HG02763 (cell line): ENCODE measurements at regions not wholly inside any gene's neighbourhood (a gene's known extent, or its start where the extent isn't known, plus 50 kb on each side); places are given as distances from the start of the nearest gene placed in this dataset.
A peak's percentile ranks its signal among the peaks of the same experiment; 100 is the strongest.
"Not testable (repeated sequence)": the region's sequence is repeated elsewhere in the genome, so short reads cannot be mapped to it uniquely, and the experiment has no call there.

Experiments
- ATAC-seq: cut with Tn5 transposase; IDR thresholded peaks from one replicate; pipeline ENCODE4 v1.9.1; 2021; ENCODE audit warnings: mild to moderate bottlenecking, moderate library complexity; ENCODE audit not compliant: unreplicated experiment

- peak; percentile 51 for ATAC-seq
Observed at GRCh38 chrX:118254611-118255010, 91.3 kb upstream of the WDR44 start.

GRCh38 chrX:118255921-118256320 lies 90.0 kb upstream of the WDR44 start:
- no peak for ATAC-seq

- ATAC-seq, result no peak
Observed at GRCh38 chrX:118257781-118258180, 88.1 kb upstream of the WDR44 start.

- ATAC-seq, result no peak
Observed at GRCh38 chrX:118259213-118259612, 86.7 kb upstream of the WDR44 start.

- ATAC-seq, result no peak
Observed at GRCh38 chrX:118261151-118261550, 84.8 kb upstream of the WDR44 start.

GRCh38 chrX:118271775-118272174 lies 74.1 kb upstream of the WDR44 start:
- no peak for ATAC-seq

GRCh38 chrX:118272242-118272641 lies 73.7 kb upstream of the WDR44 start:
- ATAC-seq, result no peak

GRCh38 chrX:118286066-118286762 lies 59.7 kb upstream of the WDR44 start:
- no peak for ATAC-seq

GRCh38 chrX:118295818-118296217 lies 50.1 kb upstream of the WDR44 start:
- not testable (repeated sequence) for ATAC-seq
